M059J (cell line): ENCODE measurements at regions not wholly inside any gene's neighbourhood (a gene's known extent, or its start where the extent isn't known, plus 50 kb on each side); places are given as distances from the start of the nearest gene placed in this dataset.

Source experiments
- DNase-seq: peaks from one replicate; pipeline ENCODE4 v3.0.0-alpha.2; 2012; ENCODE audit warnings: low read depth

DNA sequence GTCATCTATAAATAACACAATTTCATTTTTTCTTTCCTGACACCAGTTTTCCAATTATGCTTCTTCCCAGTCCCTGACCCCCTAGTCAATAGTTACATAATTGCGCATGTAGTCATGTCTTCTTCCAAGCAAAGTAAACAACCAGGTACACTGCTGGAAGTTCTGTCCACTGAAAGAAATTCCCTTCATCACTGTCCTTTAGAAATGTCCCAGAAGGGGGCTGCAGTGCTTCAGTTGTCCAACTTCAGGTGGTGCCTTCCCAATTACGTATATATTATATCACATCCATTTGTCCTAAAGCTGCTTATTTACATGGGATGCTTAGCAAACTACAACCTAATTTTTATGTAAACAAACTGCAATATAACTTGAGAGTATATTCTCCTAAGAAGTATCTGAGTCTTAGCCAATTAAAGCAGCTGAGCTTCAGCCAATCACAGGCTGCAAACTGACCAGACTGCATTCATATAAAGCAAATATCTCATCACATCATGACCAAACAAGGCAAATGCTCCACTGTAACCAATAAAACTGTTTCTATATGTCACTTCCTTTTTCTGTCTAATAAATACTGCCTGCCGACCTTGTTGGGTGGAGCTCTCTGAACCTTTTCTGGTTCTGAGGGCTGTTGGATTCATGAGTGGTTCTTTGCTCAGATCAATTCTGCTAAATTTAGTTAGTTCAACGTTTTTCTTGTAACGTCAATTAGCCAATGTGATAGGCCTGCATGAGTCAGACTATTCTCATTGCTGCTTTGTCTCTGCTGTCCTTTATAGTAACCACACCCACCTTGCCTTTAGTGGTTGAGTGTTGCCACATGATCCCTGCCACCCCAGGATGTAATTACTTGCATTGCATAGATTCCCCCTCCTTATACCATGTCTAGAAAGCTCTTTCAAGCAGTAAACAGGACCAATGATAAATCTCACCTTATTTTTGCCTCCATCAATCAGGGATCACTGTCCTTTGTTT is 239.3 kb downstream of the ALG10B start:
- DNase-seq = no peak

DNA sequence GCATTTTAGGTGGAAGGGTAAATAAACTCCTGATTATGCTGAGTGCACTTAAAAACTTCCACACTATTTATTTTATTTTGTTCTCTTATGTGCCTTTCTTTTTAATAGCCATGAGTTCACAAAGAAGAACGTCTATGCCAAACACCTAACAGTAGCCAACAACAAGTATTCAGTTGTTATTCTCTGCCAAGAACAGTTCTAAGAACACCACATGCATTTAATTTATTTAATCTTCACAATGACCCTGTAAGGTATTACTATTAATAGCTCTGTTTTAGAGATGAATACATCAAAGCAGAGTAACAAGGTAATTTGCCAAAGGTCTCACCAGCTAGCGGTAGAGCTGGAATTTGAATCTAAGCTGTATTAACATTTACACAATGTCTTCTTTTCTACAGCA is 240.1 kb downstream of the ALG10B start:
- DNase-seq = no peak

DNA sequence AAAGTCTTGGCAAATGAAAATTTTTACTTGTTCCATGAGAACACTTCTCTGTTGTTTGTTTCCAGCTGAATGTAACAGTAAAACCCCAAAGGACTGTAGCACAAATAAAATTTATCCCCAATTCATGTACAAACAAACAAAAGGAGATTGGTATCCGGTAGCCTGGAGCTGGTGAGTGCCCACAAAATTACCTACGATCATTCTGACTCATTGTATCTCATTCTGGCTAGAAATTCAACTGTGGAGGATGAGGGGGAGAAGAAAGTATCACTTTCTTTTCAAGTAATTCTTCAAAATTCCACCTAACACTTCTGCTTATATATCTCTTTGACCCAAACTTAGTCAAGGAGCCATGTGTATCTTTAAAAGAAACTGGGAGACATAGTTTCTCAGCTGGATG is 268.5 kb downstream of the ALG10B start:
- DNase-seq = peak; percentile 13

DNA sequence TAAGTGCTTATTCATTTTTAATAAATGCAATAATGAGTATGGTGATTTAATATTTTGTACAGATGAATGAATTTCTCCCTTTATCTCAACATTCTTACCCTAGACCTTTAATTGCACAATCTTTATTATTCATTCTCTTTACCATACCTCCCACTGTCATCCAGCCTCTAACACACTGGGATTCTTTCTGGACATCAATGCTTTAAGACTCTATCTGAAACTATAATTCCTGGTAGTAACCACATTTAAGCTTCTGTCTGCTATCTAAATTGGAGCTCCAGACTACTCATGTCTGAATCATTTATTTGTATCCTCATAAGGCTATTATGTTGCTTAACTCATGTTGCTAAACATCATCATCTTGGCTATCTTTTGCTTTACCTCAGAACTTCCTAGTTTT is 270.2 kb downstream of the ALG10B start:
- DNase-seq = peak; percentile 16

DNA sequence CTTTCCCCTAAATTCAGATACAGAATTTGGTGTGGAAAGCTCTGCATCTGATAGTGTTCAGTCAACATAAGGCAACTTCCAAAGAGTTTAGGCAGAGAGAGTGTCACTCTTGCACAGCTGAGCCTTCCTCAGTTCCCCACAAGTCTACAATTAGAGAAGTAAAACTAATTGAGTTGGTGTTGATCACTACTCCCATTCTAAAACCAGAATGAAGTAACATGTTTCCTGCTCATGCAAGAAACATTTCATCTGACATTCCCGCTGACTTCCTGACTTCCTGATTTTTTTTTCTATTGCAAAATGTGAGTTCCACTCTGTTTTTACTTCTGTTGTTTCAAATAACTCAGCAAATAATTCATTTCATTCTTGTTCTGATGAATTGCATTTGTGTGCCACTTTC is 271.0 kb downstream of the ALG10B start:
- DNase-seq = no peak

DNA sequence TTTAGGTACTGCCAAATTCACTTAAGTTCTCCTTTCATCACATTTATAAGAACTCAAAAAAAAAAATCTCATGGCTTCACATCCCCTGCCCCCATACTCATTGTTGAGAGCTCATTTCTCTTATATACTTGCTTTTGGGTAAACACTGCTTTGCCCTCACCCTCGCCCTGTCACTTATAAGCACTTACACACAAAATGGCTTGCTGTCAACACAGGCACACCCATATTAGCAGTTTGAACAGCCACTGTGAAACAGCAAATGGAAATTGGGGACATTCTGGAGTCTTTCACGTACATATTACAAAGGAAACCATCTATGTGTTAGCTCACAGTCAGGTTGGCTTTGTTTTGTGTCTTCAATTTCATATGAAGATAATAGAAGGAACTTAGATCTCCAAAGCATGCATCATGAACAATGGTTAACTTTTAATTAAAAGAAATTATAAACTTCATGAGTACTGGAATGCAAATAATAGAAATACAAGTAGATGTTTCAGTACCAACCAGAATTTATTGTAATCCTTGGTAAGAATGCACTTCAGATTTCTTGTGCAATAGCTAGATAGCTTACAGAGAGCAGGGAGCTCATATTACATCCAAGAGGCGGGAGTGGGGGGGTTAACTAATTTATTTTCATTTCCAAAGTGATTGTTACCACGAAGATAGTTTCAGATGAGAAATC is 272.2 kb downstream of the ALG10B start:
- DNase-seq = no peak

DNA sequence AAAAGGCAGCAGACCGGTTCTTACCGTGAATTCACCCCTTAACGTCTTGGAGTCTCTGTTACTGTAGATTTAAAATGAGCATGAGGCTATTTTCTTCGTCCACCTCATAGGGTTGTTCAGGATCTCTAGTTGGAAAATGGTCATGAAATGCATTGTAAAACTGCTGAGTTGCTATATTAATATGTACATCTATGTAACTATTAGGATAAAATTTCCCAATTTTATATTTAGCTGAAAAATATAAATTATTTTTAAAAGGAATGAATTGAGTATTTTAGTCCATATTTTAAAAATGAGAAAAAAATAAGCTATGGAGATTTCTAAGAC is 272.7 kb downstream of the ALG10B start:
- DNase-seq = no peak

DNA sequence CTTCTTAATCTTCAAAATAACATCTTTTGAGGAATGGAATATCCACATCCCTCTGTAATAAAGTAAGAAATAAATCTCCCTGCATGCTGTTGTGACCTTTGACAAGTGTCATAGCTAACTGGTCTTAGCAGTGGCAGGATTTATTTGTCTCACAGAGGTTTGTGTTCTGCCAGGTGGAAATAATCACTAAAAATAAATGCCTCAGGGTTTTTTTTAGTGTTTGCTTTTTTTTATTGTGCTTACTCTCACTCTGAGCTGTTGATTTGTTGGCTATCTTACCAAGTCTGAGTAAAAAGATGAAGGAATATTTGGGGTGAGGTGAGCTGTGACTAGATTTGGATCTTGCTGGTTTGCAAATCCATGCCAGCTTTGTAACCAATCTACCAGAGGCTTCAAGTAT is 285.4 kb downstream of the ALG10B start:
- peak; percentile 14 for DNase-seq
